GM13976 (cell line): ENCODE measurements at regions not wholly inside any gene's neighbourhood (a gene's known extent, or its start where the extent isn't known, plus 50 kb on each side); places are given as distances from the start of the nearest gene placed in this dataset.

Experiments used
- DNase-seq: peaks from one replicate; pipeline ENCODE4 v3.0.0; 2012; ENCODE audit warnings: low spot score
- in situ Hi-C: fragments of 300-500 bp; cut with MboI; formaldehyde crosslinking; loops from one replicate; pipeline ENCODE4 v1.12.0; 2022; ENCODE audit warnings: low sequenced_read_pairs, mixed read lengths, inconsistent platforms; ENCODE audit not compliant: unreplicated experiment
- TF ChIP-seq, protein P1 (sequence below): IDR thresholded peaks from 2 replicates; pipeline ENCODE4 v1.5.1; 2012; ENCODE audit warnings: borderline replicate concordance, mild to moderate bottlenecking; ENCODE audit not compliant: insufficient read depth; ENCODE audit errors: extremely low read depth, missing control alignments, control extremely low read depth

- no peak for DNase-seq
- in situ Hi-C loops = no loop called here
- TF ChIP-seq, protein P1, sequence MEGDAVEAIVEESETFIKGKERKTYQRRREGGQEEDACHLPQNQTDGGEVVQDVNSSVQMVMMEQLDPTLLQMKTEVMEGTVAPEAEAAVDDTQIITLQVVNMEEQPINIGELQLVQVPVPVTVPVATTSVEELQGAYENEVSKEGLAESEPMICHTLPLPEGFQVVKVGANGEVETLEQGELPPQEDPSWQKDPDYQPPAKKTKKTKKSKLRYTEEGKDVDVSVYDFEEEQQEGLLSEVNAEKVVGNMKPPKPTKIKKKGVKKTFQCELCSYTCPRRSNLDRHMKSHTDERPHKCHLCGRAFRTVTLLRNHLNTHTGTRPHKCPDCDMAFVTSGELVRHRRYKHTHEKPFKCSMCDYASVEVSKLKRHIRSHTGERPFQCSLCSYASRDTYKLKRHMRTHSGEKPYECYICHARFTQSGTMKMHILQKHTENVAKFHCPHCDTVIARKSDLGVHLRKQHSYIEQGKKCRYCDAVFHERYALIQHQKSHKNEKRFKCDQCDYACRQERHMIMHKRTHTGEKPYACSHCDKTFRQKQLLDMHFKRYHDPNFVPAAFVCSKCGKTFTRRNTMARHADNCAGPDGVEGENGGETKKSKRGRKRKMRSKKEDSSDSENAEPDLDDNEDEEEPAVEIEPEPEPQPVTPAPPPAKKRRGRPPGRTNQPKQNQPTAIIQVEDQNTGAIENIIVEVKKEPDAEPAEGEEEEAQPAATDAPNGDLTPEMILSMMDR = no peak
Observed at GRCh38 chr3:107239703-107240102, 137.5 kb upstream of the CCDC54 start.

- TF ChIP-seq, protein P1 = no peak
- in situ Hi-C loops = no loop called here
- peak; percentile 89 for DNase-seq
Observed at GRCh38 chr3:107240183-107241091, 136.8 kb upstream of the CCDC54 start.

GRCh38 chr3:107241217-107241616 is 136.0 kb upstream of the CCDC54 start:
- TF ChIP-seq, protein P1 = no peak
- DNase-seq = peak; percentile 20
- in situ Hi-C loops = no loop called here

DNA sequence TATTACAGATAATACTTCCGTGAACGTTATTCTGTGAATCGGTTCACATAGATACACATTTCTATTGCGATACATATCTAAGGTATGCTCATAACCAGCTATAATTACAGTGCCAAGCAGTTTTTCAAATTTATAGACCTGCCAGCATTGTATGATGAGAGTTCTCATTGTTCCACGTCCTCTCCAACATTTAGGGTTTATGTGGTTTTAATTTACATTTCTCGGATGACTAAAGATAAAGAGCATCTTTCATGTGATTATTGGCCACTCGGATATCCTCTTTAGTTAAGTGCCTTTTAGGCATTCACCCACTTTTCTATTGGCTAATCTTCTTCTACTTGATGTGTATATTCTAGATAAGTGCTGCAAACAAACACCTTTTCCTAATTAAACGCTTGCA is 134.7 kb upstream of the CCDC54 start:
- TF ChIP-seq, protein P1 = no peak
- in situ Hi-C loops = no loop called here
- DNase-seq = no peak

- in situ Hi-C loops = no loop called here
- DNase-seq = no peak
- TF ChIP-seq, protein P1 = no peak
Observed at GRCh38 chr3:107247116-107247515, 130.1 kb upstream of the CCDC54 start.

DNA sequence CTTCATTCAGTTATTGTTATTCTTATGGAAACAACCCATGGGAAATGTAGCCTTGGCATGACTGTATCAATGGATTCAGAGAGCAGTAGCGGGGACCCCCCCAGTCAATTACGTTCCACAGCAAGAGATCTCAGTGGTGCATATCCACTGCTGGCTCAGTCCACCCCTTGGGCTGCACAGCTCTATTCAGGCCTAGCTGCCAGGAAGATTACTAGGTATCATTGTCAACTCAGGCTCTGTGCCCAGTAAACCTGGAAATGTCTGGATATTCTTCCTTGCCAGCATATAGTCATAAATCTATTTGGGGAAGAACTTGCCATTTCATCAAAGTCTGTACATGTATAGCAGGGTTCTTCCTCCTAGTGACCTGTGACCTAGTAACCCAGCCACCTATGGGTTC is 128.1 kb upstream of the CCDC54 start:
- TF ChIP-seq, protein P1 = no peak
- no peak for DNase-seq
- in situ Hi-C loops = no loop called here
